Fibroblast of peridontal ligament (primary cell): ENCODE measurements at regions not wholly inside any gene's neighbourhood (a gene's known extent, or its start where the extent isn't known, plus 50 kb on each side); places are given as distances from the start of the nearest gene placed in this dataset.

Experiments used
- DNase-seq: peaks from one replicate; pipeline ENCODE4 v3.0.0-alpha.2; 2010; ENCODE audit errors: extremely low read depth

- no peak for DNase-seq
These were observed 426.0 kb downstream of the TYW1 start for GRCh38 chr7:67422601-67423000.

GRCh38 chr7:67423065-67423464 is 426.4 kb downstream of the TYW1 start:
- DNase-seq, result no peak

GRCh38 chr7:67426654-67427053 is 430.0 kb downstream of the TYW1 start:
- no peak for DNase-seq

- no peak for DNase-seq
These were observed 433.1 kb downstream of the TYW1 start for GRCh38 chr7:67429735-67430134.

GRCh38 chr7:67432536-67433234 is 436.1 kb downstream of the TYW1 start:
- DNase-seq, result no peak

- no peak for DNase-seq
These were observed 439.4 kb downstream of the TYW1 start for GRCh38 chr7:67435894-67436535.

- no peak for DNase-seq
These were observed 441.7 kb downstream of the TYW1 start for GRCh38 chr7:67438198-67438882.

- no peak for DNase-seq
These were observed 442.4 kb downstream of the TYW1 start for GRCh38 chr7:67438913-67439505.

GRCh38 chr7:67440321-67440720 is 443.7 kb downstream of the TYW1 start:
- DNase-seq, result no peak

GRCh38 chr7:67445728-67446127 is 449.1 kb downstream of the TYW1 start:
- DNase-seq, result no peak

GRCh38 chr7:67447297-67447696 is 450.7 kb downstream of the TYW1 start:
- DNase-seq, result no peak

- DNase-seq, result no peak
These were observed 451.6 kb downstream of the TYW1 start for GRCh38 chr7:67448271-67448670.

GRCh38 chr7:67450171-67450570 is 453.5 kb downstream of the TYW1 start:
- no peak for DNase-seq

- DNase-seq, result no peak
These were observed 454.7 kb downstream of the TYW1 start for GRCh38 chr7:67451306-67451705.

- no peak for DNase-seq
These were observed 455.9 kb downstream of the TYW1 start for GRCh38 chr7:67452516-67453026.

GRCh38 chr7:67453580-67454380 is 457.1 kb downstream of the TYW1 start:
- no peak for DNase-seq

GRCh38 chr7:67455508-67455907 is 458.9 kb downstream of the TYW1 start:
- DNase-seq, result no peak

- no peak for DNase-seq
These were observed 466.2 kb downstream of the TYW1 start for GRCh38 chr7:67462781-67463191.

- DNase-seq, result no peak
These were observed 466.7 kb downstream of the TYW1 start for GRCh38 chr7:67463316-67463715.

- DNase-seq, result no peak
These were observed 467.4 kb downstream of the TYW1 start for GRCh38 chr7:67463983-67464382.

- DNase-seq, result no peak
These were observed 469.5 kb downstream of the TYW1 start for GRCh38 chr7:67466109-67466508.
